CD14-positive monocyte (primary cell): ENCODE measurements at regions not wholly inside any gene's neighbourhood (a gene's known extent, or its start where the extent isn't known, plus 50 kb on each side); places are given as distances from the start of the nearest gene placed in this dataset.

Experiments
- DNase-seq, 3 donors: peaks; one replicate each; pipeline ENCODE4 v3.0.0-alpha.2; 2011 to 2022
- H2AFZ ChIP-seq: 2 replicates; pipeline ENCODE4 v1.6.0; 2012; ENCODE audit warnings: mild to moderate bottlenecking, low read depth, low read length, inconsistent platforms; ENCODE audit not compliant: insufficient read depth, poor library complexity, severe bottlenecking
- H3K27ac ChIP-seq, 2 donors: 1 replicate in 1 of 2; 2 replicates in 1 of 2; pipeline ENCODE4 v1.5.1; 2012 to 2013; ENCODE audit warnings: low read length in 2 of 2, control low read depth in 1 of 2, inconsistent platforms in 1 of 2, low read depth in 1 of 2, mild to moderate bottlenecking in 1 of 2
- H3K27me3 ChIP-seq, 2 donors: one replicate each; pipeline versions ENCODE4 v1.6.0 to v1.6.1; 2011 to 2013; ENCODE audit warnings: low read length in 2 of 2; ENCODE audit not compliant: control insufficient read depth in 2 of 2, insufficient read depth in 2 of 2
- H3K36me3 ChIP-seq, 2 donors: replicated peaks in 1 of 2; 1 replicate in 1 of 2; 2 replicates in 1 of 2; pipeline versions ENCODE4 v1.5.1 to v1.6.1; 2012 to 2013; ENCODE audit warnings: low read length in 2 of 2, control low read depth in 1 of 2, inconsistent platforms in 1 of 2, mild to moderate bottlenecking in 1 of 2; ENCODE audit not compliant: insufficient read depth in 2 of 2, control insufficient read depth in 1 of 2
- H3K4me1 ChIP-seq, 2 donors: 1 replicate in 1 of 2; 2 replicates in 1 of 2; pipeline versions ENCODE4 v1.5.1 to v1.6.1; 2012 to 2013; ENCODE audit warnings: low read length in 2 of 2, control low read depth in 1 of 2, inconsistent platforms in 1 of 2, mild to moderate bottlenecking in 1 of 2, moderate library complexity in 1 of 2; ENCODE audit not compliant: insufficient read depth in 2 of 2, control insufficient read depth in 1 of 2
- H3K4me2 ChIP-seq: replicated peaks from 2 replicates; pipeline ENCODE3; 2012; ENCODE audit warnings: low read length, moderate library complexity, mild to moderate bottlenecking; ENCODE audit not compliant: poor library complexity, severe bottlenecking; ENCODE audit errors: extremely low read depth
- H3K4me3 ChIP-seq, 3 experiments: fragments of 200-600 bp in 1 of 3; sonication (generic) in 1 of 3; replicated peaks in 1 of 3; 1 replicate in 2 of 3; 2 replicates in 1 of 3; pipeline ENCODE4 v1.5.1; 2011 to 2013; ENCODE audit warnings: low read length in 3 of 3, mild to moderate bottlenecking in 3 of 3, control low read depth in 2 of 3, low read depth in 2 of 3, inconsistent platforms in 1 of 3, moderate library complexity in 1 of 3
- H3K79me2 ChIP-seq: 2 replicates; pipeline ENCODE4 v1.6.0; 2012; ENCODE audit warnings: mild to moderate bottlenecking, control low read depth, inconsistent platforms, low read length, moderate library complexity; ENCODE audit not compliant: insufficient read depth
- H3K9ac ChIP-seq: 2 replicates; pipeline ENCODE4 v1.6.0; 2017; ENCODE audit warnings: low read length, mild to moderate bottlenecking; ENCODE audit not compliant: insufficient read depth, poor library complexity, severe bottlenecking
- H3K9me3 ChIP-seq, 2 donors: replicated peaks in 1 of 2; 1 replicate in 1 of 2; 2 replicates in 1 of 2; pipeline versions ENCODE4 v1.5.1 to v1.6.1; 2012 to 2013; ENCODE audit warnings: low read length in 2 of 2, control low read depth in 1 of 2; ENCODE audit not compliant: control insufficient read depth in 1 of 2, insufficient read depth in 1 of 2
- H4K20me1 ChIP-seq: 2 replicates; pipeline ENCODE4 v1.6.0; 2012; ENCODE audit warnings: mild to moderate bottlenecking, low read length, control low read depth, moderate library complexity; ENCODE audit not compliant: insufficient read depth
- H3K27ac Mint-ChIP-seq, 7 donors: one replicate each; pipeline ENCODE4 v1.8.0; 2020; ENCODE audit warnings: mild to moderate bottlenecking in 7 of 7, mixed read lengths in 7 of 7, moderate library complexity in 6 of 7, inconsistent platforms in 2 of 7
- H3K27me3 Mint-ChIP-seq, 3 donors: one replicate each; pipeline ENCODE4 v1.8.0; 2021 to 2022; ENCODE audit warnings: low read depth in 3 of 3, mild to moderate bottlenecking in 3 of 3, mixed read lengths in 3 of 3, moderate library complexity in 3 of 3, inconsistent platforms in 1 of 3
- H3K36me3 Mint-ChIP-seq, 2 donors: one replicate each; pipeline ENCODE4 v1.8.0; 2020; ENCODE audit warnings: mixed read lengths in 2 of 2, inconsistent platforms in 1 of 2, mild to moderate bottlenecking in 1 of 2
- H3K4me1 Mint-ChIP-seq: one replicate; pipeline ENCODE4 v1.8.0; 2020; ENCODE audit warnings: mild to moderate bottlenecking, mixed read lengths
- H3K4me3 Mint-ChIP-seq, 2 donors: one replicate each; pipeline ENCODE4 v1.8.0; 2020; ENCODE audit warnings: mild to moderate bottlenecking in 2 of 2, mixed read lengths in 2 of 2, moderate library complexity in 1 of 2
- H3K9me3 Mint-ChIP-seq, 7 donors: one replicate each; pipeline ENCODE4 v1.8.0; 2020 to 2022; ENCODE audit warnings: mixed read lengths in 7 of 7, mild to moderate bottlenecking in 6 of 7, moderate library complexity in 6 of 7, inconsistent platforms in 2 of 7
- CTCF ChIP-seq: fragments of 200-600 bp; IDR thresholded peaks from one replicate; pipeline ENCODE4 v1.8.0; 2022; ENCODE audit warnings: antibody characterized with exemption, mild to moderate bottlenecking
- WGBS: methylation state at CpG from one replicate; pipeline ENCODE4 v1.1.5; 2013; ENCODE audit warnings: missing lambda C conversion rate; ENCODE audit not compliant: insufficient coverage; 5-methylcytosine and 5-hydroxymethylcytosine counted together
- intact Hi-C, 2 donors: fragments of 100-400 bp; cut with micrococcal nuclease; formaldehyde crosslinking; loops; one replicate each; pipeline versions ENCODE4 v1.15.0 to v1.15.1; 2023

GRCh38 chr10:109474261-109474660, 449.1 kb downstream of the XPNPEP1 start:
- Mint-ChIP-seq H3K27ac (no peak overlapping the region), H3K27me3 (no peaks in the 10 kb centered on the region), H3K9me3 (no peaks in the 10 kb centered on the region), H3K4me3 (no peak overlapping the region), H3K36me3 (no peaks in the 10 kb centered on the region), H3K4me1 (no peaks in the 10 kb centered on the region)
- Histone ChIP-seq H3K4me1 (no peaks in the 10 kb centered on the region), H4K20me1 (no peaks in the 10 kb centered on the region), H3K4me3 (no peak overlapping the region), H3K27ac (no peak overlapping the region), H3K27me3 (no peaks in the 10 kb centered on the region), H2AFZ (no peak overlapping the region), H3K9me3 (no peaks in the 10 kb centered on the region), H3K79me2 (no peaks in the 10 kb centered on the region), H3K4me2 (no peak overlapping the region), H3K36me3 (no peaks in the 10 kb centered on the region), H3K9ac (no peak overlapping the region)
- intact Hi-C loops = no loop called here
- no peak for TF ChIP-seq CTCF
- DNase-seq = no peak
- 37% methylated on average over 2 of the region's 4 CpGs for WGBS

GRCh38 chr10:109467551-109467950, 455.8 kb downstream of the XPNPEP1 start:
- Histone ChIP-seq H2AFZ (no peak overlapping the region), H4K20me1 (no peaks in the 10 kb centered on the region), H3K4me2 (no peak overlapping the region), H3K79me2 (no peaks in the 10 kb centered on the region), H3K27ac (no peak overlapping the region), H3K4me3 (no peak overlapping the region), H3K4me1 (no peaks in the 10 kb centered on the region), H3K9me3 (no peaks in the 10 kb centered on the region), H3K9ac (no peak overlapping the region), H3K27me3 (no peaks in the 10 kb centered on the region), H3K36me3 (no peaks in the 10 kb centered on the region)
- WGBS = 88% methylated on average over 2 of the region's 2 CpGs
- Mint-ChIP-seq H3K27me3 (no peaks in the 10 kb centered on the region), H3K9me3 (peaks cover 0 to 5% (median 0%) of the 10 kb centered on the region in 7 donors), H3K4me3 (no peak overlapping the region), H3K4me1 (no peaks in the 10 kb centered on the region), H3K36me3 (no peaks in the 10 kb centered on the region), H3K27ac (no peak overlapping the region)
- intact Hi-C loops = no loop called here
- no peak for TF ChIP-seq CTCF
- no peak for DNase-seq
